Brain microvascular endothelial cell (primary cell): ENCODE measurements at regions not wholly inside any gene's neighbourhood (a gene's known extent, or its start where the extent isn't known, plus 50 kb on each side); places are given as distances from the start of the nearest gene placed in this dataset.
"Not testable (repeated sequence)": the region's sequence is repeated elsewhere in the genome, so short reads cannot be mapped to it uniquely, and the experiment has no call there.

Experiments used
- DNase-seq: peaks from one replicate; pipeline ENCODE4 v3.0.0-alpha.2; 2020
- H3K27ac ChIP-seq: fragments of 250-450 bp; sonication (Bioruptor Pico); 2 replicates; pipeline ENCODE4 v1.5.1; 2020; ENCODE audit warnings: mild to moderate bottlenecking, moderate library complexity
- H3K27me3 ChIP-seq: fragments of 250-450 bp; sonication (Bioruptor Pico); replicated peaks from 2 replicates; pipeline ENCODE4 v1.5.1; 2020; ENCODE audit warnings: mild to moderate bottlenecking
- H3K36me3 ChIP-seq: fragments of 250-450 bp; sonication (Bioruptor Pico); replicated peaks from 2 replicates; pipeline ENCODE4 v1.5.1; 2020; ENCODE audit warnings: mild to moderate bottlenecking
- H3K4me3 ChIP-seq: 2 replicates; pipeline ENCODE4 v1.5.1; 2011; ENCODE audit warnings: low read depth, mild to moderate bottlenecking, control low read depth, low read length, moderate library complexity
- in situ Hi-C: cut with HindIII; loops from 2 replicates; pipeline ENCODE4 v1.10.0; 2017; ENCODE audit warnings: low sequenced_read_pairs, low pct_ligation_motif_present
- TF ChIP-seq, protein P1 (sequence below): IDR thresholded peaks from 2 replicates; pipeline ENCODE4 v1.5.1; 2011; ENCODE audit warnings: low read depth, mild to moderate bottlenecking, moderate library complexity, low read length, control low read depth, inconsistent platforms; ENCODE audit errors: missing control alignments

GRCh38 chr1:144516172-144516571 lies 54.7 kb upstream of the NBPF15 start:
- H3K27me3 ChIP-seq, H3K27ac ChIP-seq, in situ Hi-C loops, H3K4me3 ChIP-seq, DNase-seq, H3K36me3 ChIP-seq: not testable (repeated sequence)

DNA sequence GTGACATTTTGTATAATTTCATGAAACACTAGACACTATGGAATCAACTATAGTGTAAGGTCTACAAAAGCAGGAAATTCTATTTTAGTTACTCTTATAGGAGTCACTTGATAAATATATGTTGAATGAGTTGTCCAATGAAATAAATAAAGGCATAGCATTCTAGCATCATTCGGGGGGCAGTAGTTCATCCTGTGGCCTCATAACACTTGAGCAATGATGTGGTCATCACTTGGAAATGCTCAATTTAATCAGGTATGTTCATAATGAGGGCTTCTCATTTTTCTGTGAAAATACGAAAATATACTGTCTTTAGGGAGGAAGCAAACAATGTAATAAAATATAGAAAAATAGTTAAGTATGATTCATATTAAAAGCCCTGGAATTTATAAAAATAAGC lies 55.4 kb upstream of the NBPF15 start:
- H3K4me3 ChIP-seq, H3K27ac ChIP-seq, H3K27me3 ChIP-seq, H3K36me3 ChIP-seq, in situ Hi-C loops: not testable (repeated sequence)
- peak; percentile 58 for DNase-seq

DNA sequence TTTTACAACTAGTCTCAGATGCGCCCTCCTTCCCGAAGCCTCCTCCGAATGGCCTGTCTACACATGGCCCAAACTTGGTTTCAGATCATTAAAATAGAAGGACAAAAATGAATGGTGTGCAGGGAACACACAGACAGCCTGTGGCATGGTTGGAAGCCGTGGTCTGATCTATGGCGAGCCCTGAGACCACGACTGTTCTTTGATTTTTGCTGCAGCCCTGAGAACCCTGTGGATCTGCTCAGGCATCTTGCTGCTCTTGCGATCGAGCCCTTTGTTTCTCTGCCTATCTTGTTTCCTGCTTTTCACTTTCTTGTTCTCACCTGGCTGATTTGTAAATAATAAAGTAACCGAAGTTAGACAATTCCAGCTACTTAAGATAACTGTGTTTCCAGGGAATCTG lies 57.0 kb upstream of the NBPF15 start:
- DNase-seq, in situ Hi-C loops, H3K27ac ChIP-seq: not testable (repeated sequence)

DNA sequence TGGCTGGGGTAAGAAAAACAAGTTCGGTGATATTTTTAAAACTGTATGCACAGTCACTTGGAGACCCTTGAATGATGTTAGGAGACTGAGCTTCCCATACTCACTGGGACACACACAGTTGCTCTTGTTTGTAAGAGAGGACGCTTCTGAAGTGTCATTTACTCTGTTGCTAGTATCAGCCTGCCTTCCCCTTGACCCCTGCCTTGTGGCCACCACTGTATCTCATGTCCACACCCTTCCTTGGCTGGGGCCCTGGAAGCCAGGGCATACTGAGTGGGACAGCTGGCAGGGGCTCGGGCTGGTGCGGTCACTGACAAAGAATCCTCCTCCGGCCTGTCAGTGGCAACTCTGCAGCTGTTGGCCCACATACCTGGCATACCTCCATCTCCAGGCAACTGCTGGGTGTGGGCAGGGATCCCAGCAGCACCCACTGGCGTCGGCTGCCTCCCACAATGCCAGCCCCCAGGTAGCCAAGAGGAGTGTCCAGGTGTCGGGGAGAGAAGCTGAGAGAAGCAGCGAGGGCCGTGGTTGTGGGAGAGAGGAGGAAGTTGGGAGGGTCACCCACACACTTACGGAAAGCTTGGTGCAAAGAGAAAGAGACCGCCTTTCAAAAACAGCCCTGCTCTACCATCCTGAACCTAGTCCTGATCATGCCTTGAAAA lies 58.2 kb upstream of the NBPF15 start:
- in situ Hi-C loops, H3K4me3 ChIP-seq, H3K36me3 ChIP-seq, H3K27me3 ChIP-seq, DNase-seq, H3K27ac ChIP-seq: not testable (repeated sequence)

More for the DNA sequence above, 57.0 kb upstream of the NBPF15 start:
- not testable (repeated sequence) for H3K36me3 ChIP-seq, H3K27me3 ChIP-seq, H3K4me3 ChIP-seq

- H3K4me3 ChIP-seq = peak overlapping the region; percentile 34
- in situ Hi-C loops, H3K27me3 ChIP-seq, H3K36me3 ChIP-seq: not testable (repeated sequence)
- H3K27ac ChIP-seq = peak overlapping the region; percentile 97
- peak; percentile 63 for DNase-seq
These were observed 62.4 kb upstream of the NBPF15 start for GRCh38 chr1:144523661-144524407.

DNA sequence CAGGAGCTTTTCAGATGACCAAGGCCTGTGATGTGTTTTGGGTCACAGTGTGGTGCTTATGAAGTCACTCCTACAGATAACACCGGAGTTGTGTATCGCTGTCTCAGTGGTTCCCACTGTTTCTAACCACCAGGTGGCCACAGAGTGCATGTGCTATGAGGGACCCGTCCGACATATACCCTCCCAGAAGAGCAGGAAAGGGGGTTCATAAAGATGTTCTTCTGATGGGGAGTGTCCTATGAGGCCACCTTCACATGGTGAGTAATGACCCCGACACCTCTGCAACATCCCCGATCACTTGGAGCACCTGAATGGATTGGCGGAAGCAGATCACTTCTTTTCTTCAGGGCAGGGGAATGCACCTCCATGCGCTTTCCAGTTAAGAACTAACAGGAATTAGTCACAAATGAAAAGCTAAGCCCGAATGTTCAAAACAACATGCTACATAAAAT lies 60.5 kb upstream of the PPIAL4F start:
- TF ChIP-seq, protein P1, sequence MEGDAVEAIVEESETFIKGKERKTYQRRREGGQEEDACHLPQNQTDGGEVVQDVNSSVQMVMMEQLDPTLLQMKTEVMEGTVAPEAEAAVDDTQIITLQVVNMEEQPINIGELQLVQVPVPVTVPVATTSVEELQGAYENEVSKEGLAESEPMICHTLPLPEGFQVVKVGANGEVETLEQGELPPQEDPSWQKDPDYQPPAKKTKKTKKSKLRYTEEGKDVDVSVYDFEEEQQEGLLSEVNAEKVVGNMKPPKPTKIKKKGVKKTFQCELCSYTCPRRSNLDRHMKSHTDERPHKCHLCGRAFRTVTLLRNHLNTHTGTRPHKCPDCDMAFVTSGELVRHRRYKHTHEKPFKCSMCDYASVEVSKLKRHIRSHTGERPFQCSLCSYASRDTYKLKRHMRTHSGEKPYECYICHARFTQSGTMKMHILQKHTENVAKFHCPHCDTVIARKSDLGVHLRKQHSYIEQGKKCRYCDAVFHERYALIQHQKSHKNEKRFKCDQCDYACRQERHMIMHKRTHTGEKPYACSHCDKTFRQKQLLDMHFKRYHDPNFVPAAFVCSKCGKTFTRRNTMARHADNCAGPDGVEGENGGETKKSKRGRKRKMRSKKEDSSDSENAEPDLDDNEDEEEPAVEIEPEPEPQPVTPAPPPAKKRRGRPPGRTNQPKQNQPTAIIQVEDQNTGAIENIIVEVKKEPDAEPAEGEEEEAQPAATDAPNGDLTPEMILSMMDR = peak; percentile 46
- in situ Hi-C loops = not testable (repeated sequence)

DNA sequence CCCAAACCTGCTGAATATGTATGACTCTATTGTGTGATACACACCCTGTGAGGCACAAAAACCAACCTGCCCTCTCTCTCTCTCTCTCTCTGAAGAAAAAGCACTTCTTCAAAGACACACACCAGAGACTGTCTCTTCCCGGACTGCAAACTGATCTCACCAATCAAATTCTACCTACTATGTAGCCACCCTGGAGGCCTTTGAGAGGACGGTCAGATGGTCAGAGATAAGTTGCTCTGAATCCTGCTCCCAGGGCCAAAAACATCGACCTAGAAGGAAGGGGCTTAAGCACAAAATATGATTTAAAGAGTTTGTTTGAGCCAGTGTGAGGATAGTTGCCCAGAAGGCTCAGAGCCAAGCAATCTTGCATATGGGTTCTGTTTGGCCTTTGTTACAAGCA lies 59.2 kb upstream of the PPIAL4F start:
- H3K27ac ChIP-seq, in situ Hi-C loops, DNase-seq, H3K4me3 ChIP-seq, H3K36me3 ChIP-seq, H3K27me3 ChIP-seq: not testable (repeated sequence)

More for the DNA sequence above, 60.5 kb upstream of the PPIAL4F start:
- not testable (repeated sequence) for H3K27ac ChIP-seq, H3K27me3 ChIP-seq, H3K36me3 ChIP-seq, H3K4me3 ChIP-seq
- peak; percentile 36 for DNase-seq

- in situ Hi-C loops, H3K36me3 ChIP-seq, H3K4me3 ChIP-seq, DNase-seq, H3K27ac ChIP-seq, H3K27me3 ChIP-seq: not testable (repeated sequence)
These were observed 58.4 kb upstream of the PPIAL4F start for GRCh38 chr1:144534286-144534685.

- H3K27ac ChIP-seq, in situ Hi-C loops, DNase-seq, H3K4me3 ChIP-seq, H3K36me3 ChIP-seq, H3K27me3 ChIP-seq: not testable (repeated sequence)
These were observed 56.0 kb upstream of the PPIAL4F start for GRCh38 chr1:144536677-144537076.

DNA sequence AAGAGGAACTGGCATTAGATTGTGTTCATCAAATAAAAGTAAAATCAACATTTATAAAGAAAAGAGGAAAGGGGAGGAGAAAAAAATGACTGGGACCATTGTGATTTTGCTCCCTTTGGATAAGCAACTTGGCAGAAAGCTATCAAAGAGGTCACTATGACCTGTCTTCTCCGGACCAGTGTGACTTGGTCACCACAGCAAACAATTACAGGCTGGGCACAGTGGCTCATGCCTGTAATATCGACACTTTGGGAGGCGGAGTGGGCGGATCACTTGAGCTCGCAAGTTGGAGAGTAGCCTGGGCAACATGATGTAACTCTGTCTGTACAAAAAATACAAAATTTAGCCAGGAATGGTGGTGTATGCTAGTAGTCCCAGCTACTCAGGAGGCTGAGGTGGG lies 55.5 kb upstream of the PPIAL4F start:
- in situ Hi-C loops, H3K27me3 ChIP-seq, DNase-seq: not testable (repeated sequence)

DNA sequence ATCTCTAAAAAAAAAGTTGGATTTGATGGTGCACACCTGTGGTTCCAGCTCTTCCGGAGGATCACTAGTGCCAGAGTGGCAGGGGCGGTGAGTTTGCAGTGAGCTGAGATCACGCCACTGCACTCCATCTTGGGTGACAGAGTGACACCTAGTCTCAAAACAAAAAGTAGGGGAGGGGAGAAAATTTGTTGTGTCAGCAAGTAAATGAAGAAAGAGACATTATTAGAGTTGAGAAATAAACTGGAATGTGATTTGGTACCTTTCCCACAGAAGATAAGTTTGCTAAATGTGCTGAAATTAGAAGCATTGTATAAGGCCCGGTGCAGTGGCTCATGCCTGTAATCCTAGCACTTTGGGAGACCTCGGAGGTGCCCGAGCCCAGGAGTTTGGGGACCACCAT lies 54.0 kb upstream of the PPIAL4F start:
- DNase-seq, H3K27me3 ChIP-seq, H3K27ac ChIP-seq, H3K4me3 ChIP-seq, H3K36me3 ChIP-seq, in situ Hi-C loops: not testable (repeated sequence)

More for the DNA sequence above, 55.5 kb upstream of the PPIAL4F start:
- H3K27ac ChIP-seq, H3K4me3 ChIP-seq, H3K36me3 ChIP-seq: not testable (repeated sequence)

DNA sequence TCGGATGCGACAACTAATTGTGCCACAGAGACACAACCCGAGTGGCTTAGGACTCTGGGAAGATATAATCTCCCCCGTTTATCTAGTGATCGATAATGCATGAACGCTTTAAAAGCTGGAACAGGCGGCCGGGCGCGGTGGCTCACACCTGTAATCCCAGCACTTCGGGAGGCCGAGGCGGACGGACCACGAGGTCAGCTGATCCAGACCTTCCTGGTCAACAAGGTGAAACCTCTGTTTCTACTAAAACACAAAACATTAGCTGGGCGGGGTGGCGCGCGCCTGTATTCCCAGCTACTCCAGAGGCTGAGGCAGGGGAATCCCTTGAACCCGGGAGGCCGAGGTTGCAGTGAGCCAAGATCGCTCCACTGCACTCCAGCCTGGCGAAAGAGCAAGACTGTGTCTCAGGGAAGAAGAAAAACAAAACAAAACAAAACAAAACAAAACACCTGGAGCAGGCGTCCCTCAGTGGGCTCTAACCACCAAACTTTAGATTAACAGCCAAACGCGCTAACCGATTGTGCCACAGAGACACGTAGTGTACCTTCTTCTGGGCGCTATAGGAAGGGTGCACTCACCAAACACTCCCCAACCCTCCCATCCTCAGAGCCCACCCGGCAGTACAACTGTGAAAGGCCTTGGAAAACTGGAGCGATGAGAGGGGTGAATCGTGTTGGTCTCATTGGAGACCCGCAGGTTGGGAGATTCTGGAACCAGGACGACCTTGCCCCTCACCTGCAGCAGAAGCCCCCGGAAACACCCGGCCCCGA lies 53.3 kb upstream of the PPIAL4F start:
- DNase-seq, H3K36me3 ChIP-seq, H3K27ac ChIP-seq, H3K27me3 ChIP-seq, in situ Hi-C loops, H3K4me3 ChIP-seq: not testable (repeated sequence)
